WERI-Rb-1 (cell line): ENCODE measurements at regions not wholly inside any gene's neighbourhood (a gene's known extent, or its start where the extent isn't known, plus 50 kb on each side); places are given as distances from the start of the nearest gene placed in this dataset.

ENCODE experiments used
- DNase-seq: peaks from one replicate; pipeline ENCODE4 v3.0.0-alpha.2; 2020
- H3K27ac ChIP-seq: fragments of 250-450 bp; sonication (Bioruptor Pico); 2 replicates; pipeline ENCODE4 v1.5.1; 2020; ENCODE audit warnings: mild to moderate bottlenecking, moderate library complexity
- H3K27me3 ChIP-seq: fragments of 250-450 bp; sonication (Bioruptor Pico); 2 replicates; pipeline ENCODE4 v1.5.1; 2021; ENCODE audit warnings: mild to moderate bottlenecking, low read depth, moderate library complexity; ENCODE audit not compliant: insufficient read depth, severe bottlenecking
- H3K36me3 ChIP-seq: fragments of 250-450 bp; sonication (Bioruptor Pico); 2 replicates; pipeline ENCODE4 v1.5.1; 2020; ENCODE audit warnings: mild to moderate bottlenecking, moderate library complexity
- H3K4me3 ChIP-seq: 2 replicates; pipeline ENCODE4 v1.5.1; 2011; ENCODE audit warnings: low read depth, mild to moderate bottlenecking, control low read depth, low read length
- H3K9me3 ChIP-seq: fragments of 250-450 bp; sonication (Bioruptor Pico); 2 replicates; pipeline ENCODE4 v1.5.1; 2021; ENCODE audit warnings: mild to moderate bottlenecking, moderate library complexity; ENCODE audit not compliant: severe bottlenecking
- TF ChIP-seq, protein P1 (sequence below): IDR thresholded peaks from 2 replicates; pipeline ENCODE4 v1.5.1; 2011; ENCODE audit warnings: low read depth, mild to moderate bottlenecking, control low read depth, inconsistent platforms, low read length

DNA sequence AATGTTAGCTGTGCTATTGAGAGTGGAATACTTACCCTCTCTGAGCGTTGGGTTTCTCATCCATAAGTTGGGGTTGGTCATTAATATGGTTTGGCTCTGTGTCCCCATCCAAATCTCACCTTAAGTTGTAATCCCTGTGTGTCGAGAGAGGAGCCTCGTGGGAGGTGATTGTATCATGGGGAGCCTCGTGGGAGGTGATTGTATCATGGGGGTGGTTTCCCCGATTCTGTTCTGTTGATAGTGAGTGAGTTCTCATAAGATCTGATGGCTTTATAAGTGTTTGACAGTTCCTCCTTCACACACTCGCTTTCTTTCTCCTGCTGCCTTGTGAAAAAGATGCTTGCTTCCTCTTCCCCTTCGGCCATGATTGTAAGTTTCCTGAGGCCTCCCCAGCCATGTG, 391.1 kb downstream of the FAM133A start:
- no peaks in the 10 kb centered on the region for H3K36me3 ChIP-seq
- DNase-seq: no peak
- H3K4me3 ChIP-seq: no peak overlapping the region
- H3K27me3 ChIP-seq: peaks cover 33% of the 10 kb centered on the region
- TF ChIP-seq, protein P1, sequence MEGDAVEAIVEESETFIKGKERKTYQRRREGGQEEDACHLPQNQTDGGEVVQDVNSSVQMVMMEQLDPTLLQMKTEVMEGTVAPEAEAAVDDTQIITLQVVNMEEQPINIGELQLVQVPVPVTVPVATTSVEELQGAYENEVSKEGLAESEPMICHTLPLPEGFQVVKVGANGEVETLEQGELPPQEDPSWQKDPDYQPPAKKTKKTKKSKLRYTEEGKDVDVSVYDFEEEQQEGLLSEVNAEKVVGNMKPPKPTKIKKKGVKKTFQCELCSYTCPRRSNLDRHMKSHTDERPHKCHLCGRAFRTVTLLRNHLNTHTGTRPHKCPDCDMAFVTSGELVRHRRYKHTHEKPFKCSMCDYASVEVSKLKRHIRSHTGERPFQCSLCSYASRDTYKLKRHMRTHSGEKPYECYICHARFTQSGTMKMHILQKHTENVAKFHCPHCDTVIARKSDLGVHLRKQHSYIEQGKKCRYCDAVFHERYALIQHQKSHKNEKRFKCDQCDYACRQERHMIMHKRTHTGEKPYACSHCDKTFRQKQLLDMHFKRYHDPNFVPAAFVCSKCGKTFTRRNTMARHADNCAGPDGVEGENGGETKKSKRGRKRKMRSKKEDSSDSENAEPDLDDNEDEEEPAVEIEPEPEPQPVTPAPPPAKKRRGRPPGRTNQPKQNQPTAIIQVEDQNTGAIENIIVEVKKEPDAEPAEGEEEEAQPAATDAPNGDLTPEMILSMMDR: no peak
- H3K9me3 ChIP-seq: no peaks in the 10 kb centered on the region
- H3K27ac ChIP-seq: no peak overlapping the region

DNA sequence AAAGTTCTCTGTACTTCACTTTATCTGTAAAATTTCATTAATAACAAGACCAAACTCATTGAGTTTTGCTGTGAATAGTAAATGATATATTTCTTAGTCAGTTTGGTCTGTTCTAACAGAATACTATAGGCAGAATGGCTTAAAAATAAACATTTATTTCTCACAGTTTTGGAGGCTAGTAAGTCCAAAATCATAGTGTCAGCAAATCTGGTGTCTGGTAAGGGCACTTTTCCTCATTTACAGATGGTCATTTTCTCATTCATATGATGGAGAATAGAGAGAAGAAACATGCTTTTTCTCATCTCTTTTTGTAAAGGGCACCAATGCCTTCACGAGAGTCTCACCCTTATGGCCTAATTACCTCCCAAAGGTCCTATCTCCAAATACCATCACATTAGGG, 415.1 kb downstream of the FAM133A start:
- TF ChIP-seq, protein P1: no peak
- DNase-seq: no peak
- Histone ChIP-seq H3K27me3 (peaks cover 31% of the 10 kb centered on the region), H3K27ac (no peak overlapping the region), H3K9me3 (no peaks in the 10 kb centered on the region), H3K4me3 (no peak overlapping the region), H3K36me3 (no peaks in the 10 kb centered on the region)

DNA sequence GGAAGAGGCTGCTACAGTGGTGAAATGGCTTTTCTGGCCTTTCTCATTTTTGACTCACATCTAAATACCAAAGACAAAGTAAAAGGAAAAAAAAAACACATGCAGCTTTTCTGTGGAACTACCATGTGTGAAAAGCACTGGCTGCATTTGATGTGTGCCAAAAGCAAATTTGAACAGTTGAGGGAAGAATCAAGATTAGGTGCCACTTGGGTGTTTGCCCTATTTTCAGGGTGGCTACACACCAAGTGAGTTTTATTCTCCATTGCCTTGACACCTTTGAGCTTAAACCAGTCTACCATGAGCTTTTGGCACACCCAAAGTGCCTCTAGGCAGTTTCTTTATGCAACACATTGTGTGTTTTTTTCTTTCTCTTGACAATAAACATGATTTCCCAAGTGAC, 423.9 kb downstream of the FAM133A start:
- no peak overlapping the region for H3K4me3 ChIP-seq
- H3K27ac ChIP-seq: no peak overlapping the region
- H3K36me3 ChIP-seq: no peaks in the 10 kb centered on the region
- H3K9me3 ChIP-seq: no peaks in the 10 kb centered on the region
- H3K27me3 ChIP-seq: peaks cover 33% of the 10 kb centered on the region
- DNase-seq: no peak
- TF ChIP-seq, protein P1: no peak

DNA sequence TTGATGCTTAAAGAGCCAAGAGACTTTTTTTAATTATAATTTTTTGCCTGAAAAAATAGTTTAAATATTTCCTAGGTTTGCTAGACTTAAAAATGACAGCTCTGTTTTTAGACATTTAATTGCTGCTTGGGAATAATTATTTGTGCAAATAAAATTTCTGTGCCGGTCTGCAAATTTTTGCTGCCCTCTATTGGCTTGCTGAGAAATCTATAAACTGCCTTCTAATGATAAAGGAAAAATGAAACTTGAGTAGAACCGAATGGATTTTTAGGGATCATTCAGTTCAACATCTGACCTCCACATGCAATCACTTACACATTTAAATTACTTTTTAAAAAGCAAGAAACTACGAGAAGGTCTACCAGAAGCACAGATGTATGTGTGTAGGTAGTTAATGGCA, 434.0 kb downstream of the FAM133A start:
- TF ChIP-seq, protein P1: no peak
- Histone ChIP-seq H3K4me3 (no peak overlapping the region), H3K27me3 (peaks cover 6% of the 10 kb centered on the region), H3K27ac (no peak overlapping the region), H3K36me3 (no peaks in the 10 kb centered on the region), H3K9me3 (no peaks in the 10 kb centered on the region)
- no peak for DNase-seq

DNA sequence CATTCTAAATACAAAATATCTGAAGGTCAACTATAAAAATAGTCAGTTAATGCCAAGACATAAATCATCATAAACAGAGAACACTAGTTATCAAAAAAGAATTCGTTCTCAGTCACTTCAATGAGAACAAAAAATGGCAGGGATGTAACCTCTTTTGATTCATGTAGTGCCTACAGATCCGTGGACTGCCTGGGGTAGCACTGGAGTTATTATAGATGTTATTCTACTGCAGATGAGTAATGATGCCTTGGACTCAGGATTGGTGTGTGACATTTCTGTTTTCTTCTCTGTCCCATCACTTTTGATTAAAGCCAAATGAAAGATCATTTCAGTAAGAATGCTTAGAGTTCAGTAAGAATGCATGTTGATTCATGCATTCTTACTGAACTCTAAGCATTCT, 440.4 kb downstream of the FAM133A start:
- Histone ChIP-seq H3K27me3 (peaks cover 16% of the 10 kb centered on the region), H3K36me3 (no peaks in the 10 kb centered on the region), H3K27ac (no peak overlapping the region), H3K9me3 (no peaks in the 10 kb centered on the region), H3K4me3 (no peak overlapping the region)
- DNase-seq: no peak
- TF ChIP-seq, protein P1: no peak

DNA sequence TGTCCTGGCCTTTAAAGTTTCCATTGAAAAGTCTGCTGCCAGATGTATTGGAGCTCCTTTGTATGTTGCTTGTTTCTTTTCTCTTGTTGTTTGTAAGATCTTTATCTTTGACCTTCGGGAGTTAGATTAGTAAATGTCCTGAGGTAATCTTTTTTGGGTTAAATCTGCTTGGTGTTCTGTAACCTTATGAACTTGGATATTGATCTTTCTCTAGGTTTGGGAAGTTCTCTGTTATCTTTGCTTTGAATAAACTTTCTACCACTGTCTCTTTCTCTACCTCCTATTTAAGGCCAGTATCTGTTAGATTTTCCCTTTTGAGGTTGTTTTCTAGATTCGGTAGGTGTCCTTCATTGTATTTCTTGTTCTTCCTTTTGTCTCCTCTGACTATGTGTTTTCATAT, 447.8 kb downstream of the FAM133A start:
- peaks cover 13% of the 10 kb centered on the region for H3K27me3 ChIP-seq
- H3K4me3 ChIP-seq: no peak overlapping the region
- no peaks in the 10 kb centered on the region for H3K9me3 ChIP-seq
- H3K36me3 ChIP-seq: no peaks in the 10 kb centered on the region
- no peak for DNase-seq
- TF ChIP-seq, protein P1: no peak
- H3K27ac ChIP-seq: no peak overlapping the region
